GM12878 (cell line): ENCODE measurements at regions not wholly inside any gene's neighbourhood (a gene's known extent, or its start where the extent isn't known, plus 50 kb on each side); places are given as distances from the start of the nearest gene placed in this dataset.

Experiments used
- ATAC-seq: fragments of 200-7000 bp; cut with Tn5 transposase; 3 replicates; pipeline ENCODE4 v1.9.1; 2020; ENCODE audit warnings: mild to moderate bottlenecking, moderate library complexity
- BruUV-seq: library from RNA; stranded (reverse); fragments of 400-500 nt; replicated peaks from 2 replicates; lab custom pipeline; 2021; lab: Mats Ljungman, UMichigan
- CTCF ChIA-PET: fragments of 300-600 bp; sonication (Branson Sonifier 250); formaldehyde crosslinking; extraction: SDS; loops from one replicate; lab custom pipeline; 2021; ENCODE audit warnings: inconsistent platforms; lab: Yijun Ruan, JAX
- POLR2A ChIA-PET: fragments of 350-600 bp; formaldehyde crosslinking; extraction: SDS; loops from one replicate; lab custom pipeline; 2021; ENCODE audit warnings: inconsistent platforms; lab: Charles Lee
- RAD21 ChIA-PET: fragments of 300-600 bp; sonication (Branson Sonifier 250); formaldehyde crosslinking; loops from one replicate; lab custom pipeline; 2023; ENCODE audit warnings: antibody characterized with exemption; ENCODE audit not compliant: unreplicated experiment; lab: Charles Lee
- SMC1A ChIA-PET: fragments of 300-600 bp; sonication (Branson Sonifier 250); formaldehyde crosslinking; loops from one replicate; lab custom pipeline; 2023; ENCODE audit not compliant: unreplicated experiment, uncharacterized antibody; lab: Charles Lee
- DNase-seq: peaks from one replicate; pipeline ENCODE4 v3.0.0-alpha.2; 2011; ENCODE audit warnings: low read depth, low spot score
- FAIRE-seq: peaks from 3 replicates; lab custom pipeline; 2011; peaks lifted over from hg19 to GRCh38; lab: Jason Lieb, UNC
- H2AFZ ChIP-seq: 2 replicates; pipeline ENCODE4 v1.6.0; 2011; ENCODE audit warnings: low read depth, low read length, control low read depth; ENCODE audit not compliant: control insufficient read depth
- H3K27ac ChIP-seq: 2 replicates; pipeline ENCODE4 v1.5.1; 2011; ENCODE audit warnings: control low read depth; ENCODE audit not compliant: control insufficient read depth, insufficient read depth
- H3K27me3 ChIP-seq, 2 experiments: replicated peaks in 1 of 2; 2 replicates each; pipeline versions ENCODE4 v1.6.0 to v1.6.1; 2011; ENCODE audit warnings: low read length in 1 of 2; ENCODE audit not compliant: control insufficient read depth in 2 of 2, insufficient read depth in 2 of 2
- H3K36me3 ChIP-seq, 2 experiments: 2 replicates each; pipeline ENCODE4 v1.5.1; 2011; ENCODE audit warnings: low read length in 1 of 2; ENCODE audit not compliant: control insufficient read depth in 2 of 2, insufficient read depth in 2 of 2
- H3K4me1 ChIP-seq: 2 replicates; pipeline ENCODE4 v1.6.1; 2011; ENCODE audit warnings: mild to moderate bottlenecking, low read length, moderate library complexity, mixed read lengths; ENCODE audit not compliant: control insufficient read depth, insufficient read depth
- H3K4me2 ChIP-seq: 2 replicates; pipeline ENCODE4 v1.6.0; 2011; ENCODE audit warnings: control low read depth; ENCODE audit not compliant: control insufficient read depth, insufficient read depth
- H3K4me3 ChIP-seq: fragments of 200-600 bp; sonication (generic); 2 replicates; pipeline ENCODE4 v1.5.1; 2016
- H3K79me2 ChIP-seq: 2 replicates; pipeline ENCODE4 v1.6.0; 2011; ENCODE audit warnings: low read length; ENCODE audit not compliant: control insufficient read depth, insufficient read depth
- H3K9ac ChIP-seq: 2 replicates; pipeline ENCODE4 v1.8.0; 2011; ENCODE audit warnings: low read length, control low read depth, mixed read lengths; ENCODE audit not compliant: control insufficient read depth, insufficient read depth
- H3K9me3 ChIP-seq: replicated peaks from 3 replicates; pipeline ENCODE4 v1.5.1; 2011; ENCODE audit warnings: mild to moderate bottlenecking, low read length; ENCODE audit not compliant: control insufficient read depth, insufficient read depth
- H4K20me1 ChIP-seq: 2 replicates; pipeline ENCODE4 v1.6.0; 2011; ENCODE audit not compliant: control insufficient read depth, insufficient read depth
- CBFB ChIP-seq: IDR thresholded peaks from 2 replicates; pipeline ENCODE4 v1.6.1; 2016; ENCODE audit warnings: antibody characterized with exemption, low read depth
- CTCF ChIP-seq, 3 experiments: IDR thresholded peaks in 2 of 3; conservative IDR thresholded peaks in 1 of 3; 2 replicates each; pipeline ENCODE4 v1.5.1; 2011; ENCODE audit warnings: low read depth in 3 of 3, low read length in 3 of 3, mild to moderate bottlenecking in 3 of 3, control low read depth in 2 of 3, moderate library complexity in 2 of 3, inconsistent platforms in 1 of 3, mixed read lengths in 1 of 3; ENCODE audit not compliant: control insufficient read depth in 2 of 3, insufficient read depth in 1 of 3; ENCODE audit errors: extremely low read depth in 1 of 3
- IKZF1 ChIP-seq: fragments of 450-650 bp; conservative IDR thresholded peaks from 2 replicates; pipeline ENCODE4 v1.6.1; 2017; ENCODE audit warnings: antibody characterized with exemption, mild to moderate bottlenecking
- MAX ChIP-seq: IDR thresholded peaks from 2 replicates; pipeline ENCODE4 v1.6.1; 2012; ENCODE audit warnings: low read depth, low read length, improper control_type of control experiment
- NR2F1 ChIP-seq: fragments of 450-650 bp; conservative IDR thresholded peaks from 2 replicates; pipeline ENCODE4 v1.6.1; 2017; ENCODE audit warnings: mild to moderate bottlenecking
- PML ChIP-seq: IDR thresholded peaks from 2 replicates; pipeline ENCODE4 v1.6.1; 2012; ENCODE audit warnings: low read length, inconsistent platforms
- SIN3A ChIP-seq: IDR thresholded peaks from 2 replicates; pipeline ENCODE4 v1.6.1; 2012; ENCODE audit warnings: low read depth, low read length, improper control_type of control experiment
- STAT1 ChIP-seq: fragments of 450-650 bp; conservative IDR thresholded peaks from 2 replicates; pipeline ENCODE4 v1.6.1; 2014; ENCODE audit warnings: antibody characterized with exemption, mild to moderate bottlenecking
- WGBS: methylation state at CpG from one replicate; pipeline ENCODE4 v1.1.6; 2016; ENCODE audit warnings: low lambda C conversion rate; ENCODE audit not compliant: insufficient replicate concordance, insufficient coverage; ENCODE audit errors: missing lambda C conversion rate; 5-methylcytosine and 5-hydroxymethylcytosine counted together
- in situ Hi-C: fragments of 300-500 bp; cut with MboI; formaldehyde crosslinking; loops from 9 replicates; pipeline ENCODE4 v1.14.3; 2018; ENCODE audit warnings: mixed read lengths
- intact Hi-C: fragments of 100-400 bp; cut with micrococcal nuclease; formaldehyde crosslinking; loops from one replicate; pipeline ENCODE4 v1.14.2; 2022; ENCODE audit not compliant: unreplicated experiment
- TF ChIP-seq, protein P1 (sequence below): fragments of 450-650 bp; IDR thresholded peaks from 2 replicates; pipeline ENCODE4 v1.6.1; 2017; ENCODE audit warnings: mild to moderate bottlenecking, moderate library complexity
- TF ChIP-seq, protein P2 (sequence below): IDR thresholded peaks from 2 replicates; pipeline ENCODE4 v1.6.1; 2011; ENCODE audit warnings: mild to moderate bottlenecking, low read depth, low read length, moderate library complexity; ENCODE audit not compliant: insufficient replicate concordance

DNA sequence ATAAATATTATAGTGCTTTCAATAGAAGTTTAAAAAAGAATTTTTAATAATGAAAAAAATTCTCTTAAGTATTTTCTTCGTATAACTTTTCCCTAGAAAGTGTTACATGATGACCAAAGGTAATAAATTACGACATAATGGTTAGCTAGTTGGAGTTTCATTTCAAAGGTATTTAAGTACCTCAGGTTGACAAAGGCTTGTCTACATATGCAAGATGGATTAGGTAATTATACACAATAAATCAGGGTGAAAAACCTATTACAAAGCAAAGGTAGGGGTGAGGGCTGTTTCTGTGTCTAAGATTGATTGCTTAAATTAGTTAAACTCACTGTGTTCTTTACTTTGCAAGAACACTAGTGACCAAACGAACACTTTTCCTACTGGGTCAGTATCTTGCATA is 508.5 kb upstream of the FAT1 start (continued):
- TF ChIP-seq, protein P1, sequence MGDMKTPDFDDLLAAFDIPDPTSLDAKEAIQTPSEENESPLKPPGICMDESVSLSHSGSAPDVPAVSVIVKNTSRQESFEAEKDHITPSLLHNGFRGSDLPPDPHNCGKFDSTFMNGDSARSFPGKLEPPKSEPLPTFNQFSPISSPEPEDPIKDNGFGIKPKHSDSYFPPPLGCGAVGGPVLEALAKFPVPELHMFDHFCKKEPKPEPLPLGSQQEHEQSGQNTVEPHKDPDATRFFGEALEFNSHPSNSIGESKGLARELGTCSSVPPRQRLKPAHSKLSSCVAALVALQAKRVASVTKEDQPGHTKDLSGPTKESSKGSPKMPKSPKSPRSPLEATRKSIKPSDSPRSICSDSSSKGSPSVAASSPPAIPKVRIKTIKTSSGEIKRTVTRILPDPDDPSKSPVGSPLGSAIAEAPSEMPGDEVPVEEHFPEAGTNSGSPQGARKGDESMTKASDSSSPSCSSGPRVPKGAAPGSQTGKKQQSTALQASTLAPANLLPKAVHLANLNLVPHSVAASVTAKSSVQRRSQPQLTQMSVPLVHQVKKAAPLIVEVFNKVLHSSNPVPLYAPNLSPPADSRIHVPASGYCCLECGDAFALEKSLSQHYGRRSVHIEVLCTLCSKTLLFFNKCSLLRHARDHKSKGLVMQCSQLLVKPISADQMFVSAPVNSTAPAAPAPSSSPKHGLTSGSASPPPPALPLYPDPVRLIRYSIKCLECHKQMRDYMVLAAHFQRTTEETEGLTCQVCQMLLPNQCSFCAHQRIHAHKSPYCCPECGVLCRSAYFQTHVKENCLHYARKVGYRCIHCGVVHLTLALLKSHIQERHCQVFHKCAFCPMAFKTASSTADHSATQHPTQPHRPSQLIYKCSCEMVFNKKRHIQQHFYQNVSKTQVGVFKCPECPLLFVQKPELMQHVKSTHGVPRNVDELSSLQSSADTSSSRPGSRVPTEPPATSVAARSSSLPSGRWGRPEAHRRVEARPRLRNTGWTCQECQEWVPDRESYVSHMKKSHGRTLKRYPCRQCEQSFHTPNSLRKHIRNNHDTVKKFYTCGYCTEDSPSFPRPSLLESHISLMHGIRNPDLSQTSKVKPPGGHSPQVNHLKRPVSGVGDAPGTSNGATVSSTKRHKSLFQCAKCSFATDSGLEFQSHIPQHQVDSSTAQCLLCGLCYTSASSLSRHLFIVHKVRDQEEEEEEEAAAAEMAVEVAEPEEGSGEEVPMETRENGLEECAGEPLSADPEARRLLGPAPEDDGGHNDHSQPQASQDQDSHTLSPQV, result no peak
- TF ChIP-seq SIN3A, result no peak
- no peak for TF ChIP-seq IKZF1
- no peak for TF ChIP-seq STAT1
- TF ChIP-seq PML, result no peak
- TF ChIP-seq CBFB, result no peak
- no peak for TF ChIP-seq MAX
- no peak for TF ChIP-seq NR2F1

- no peak overlapping the region for H3K4me3 ChIP-seq
- ChIA-PET RAD21 (no interaction called here), CTCF (no interaction called here), SMC1A (no interaction called here), POLR2A (no interaction called here)
- H2AFZ ChIP-seq, result no peak overlapping the region
- no peak overlapping the region for H3K27ac ChIP-seq
- no peak overlapping the region for H3K9ac ChIP-seq
- intact Hi-C loops, result no loop called here
- FAIRE-seq (no peak), ATAC-seq (no peak), DNase-seq (no peak)
- no peaks in the 10 kb centered on the region; the same call in 2 of the 3 replicates for H3K9me3 ChIP-seq
- in situ Hi-C loops, result no loop called here
- BruUV-seq, result no TSS peak
- no peak overlapping the region for H3K4me2 ChIP-seq
- no peaks in the 10 kb centered on the region for H3K27me3 ChIP-seq
- no peaks in the 10 kb centered on the region for H3K36me3 ChIP-seq
- H3K4me1 ChIP-seq, result no peaks in the 10 kb centered on the region
- no peaks in the 10 kb centered on the region for H4K20me1 ChIP-seq
- TF ChIP-seq CTCF (IDR thresholded peaks at IDR 0.05 in 2 of 3, conservative IDR thresholded peaks at IDR 0.05 in 1 of 3; ENCODE audit: control insufficient read depth in 2 of 3, extremely low read depth in 1 of 3, insufficient read depth in 1 of 3, low read depth in 3 of 3, low read length in 3 of 3), result no peak
- TF ChIP-seq, protein P2, sequence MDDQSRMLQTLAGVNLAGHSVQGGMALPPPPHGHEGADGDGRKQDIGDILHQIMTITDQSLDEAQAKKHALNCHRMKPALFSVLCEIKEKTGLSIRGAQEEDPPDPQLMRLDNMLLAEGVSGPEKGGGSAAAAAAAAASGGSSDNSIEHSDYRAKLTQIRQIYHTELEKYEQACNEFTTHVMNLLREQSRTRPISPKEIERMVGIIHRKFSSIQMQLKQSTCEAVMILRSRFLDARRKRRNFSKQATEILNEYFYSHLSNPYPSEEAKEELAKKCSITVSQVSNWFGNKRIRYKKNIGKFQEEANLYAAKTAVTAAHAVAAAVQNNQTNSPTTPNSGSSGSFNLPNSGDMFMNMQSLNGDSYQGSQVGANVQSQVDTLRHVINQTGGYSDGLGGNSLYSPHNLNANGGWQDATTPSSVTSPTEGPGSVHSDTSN, result no peak
- no peaks in the 10 kb centered on the region for H3K79me2 ChIP-seq
- whole genome bisulfite sequencing, result 44% methylated on average over 2 of the region's 2 CpGs
These were observed 509.1 kb upstream of the FAT1 start for GRCh38 chr4:187232796-187233195.
